HCT116 (cell line): ENCODE measurements at regions not wholly inside any gene's neighbourhood (a gene's known extent, or its start where the extent isn't known, plus 50 kb on each side); places are given as distances from the start of the nearest gene placed in this dataset.
A peak's percentile ranks its signal among the peaks of the same experiment; 100 is the strongest.

Experiments used
- ATAC-seq: fragments of 200-7000 bp; cut with Tn5 transposase; 2 replicates; pipeline ENCODE4 v1.9.1; 2020; ENCODE audit warnings: mild to moderate bottlenecking, moderate library complexity
- BruUV-seq: library from RNA; stranded (reverse); fragments of 400-500 nt; replicated peaks from 2 replicates; lab custom pipeline; 2021; lab: Mats Ljungman, UMichigan
- CTCF ChIA-PET: fragments of 300-600 bp; sonication (Branson Sonifier 250); formaldehyde crosslinking; loops from one replicate; lab custom pipeline; 2021; ENCODE audit warnings: antibody characterized with exemption; lab: Charles Lee
- POLR2A ChIA-PET: fragments of 300-600, 350-600 bp; sonication (Branson Sonifier 250); formaldehyde crosslinking; loops from one replicate; lab custom pipeline; 2021; ENCODE audit warnings: antibody characterized with exemption; lab: Charles Lee
- RAD21 ChIA-PET, 2 experiments: fragments of 300-600 bp; sonication (Branson Sonifier 250); formaldehyde crosslinking; loops; one replicate each; lab custom pipeline; 2023; ENCODE audit warnings: low total read pairs in 2 of 2; ENCODE audit not compliant: uncharacterized antibody in 2 of 2, unreplicated experiment in 2 of 2, low non-redundant PET in 1 of 2; lab: Charles Lee
- DNase-seq: peaks from one replicate; pipeline ENCODE4 v3.0.0-alpha.2; 2010; ENCODE audit warnings: low read depth, low spot score
- H2AFZ ChIP-seq: fragments of 200-600 bp; shearing (Covaris generic), sonication (generic); 2 replicates; pipeline ENCODE4 v1.6.1; 2017; ENCODE audit warnings: low read depth, mixed run types, mixed read lengths, antibody characterized with exemption, low read length; ENCODE audit not compliant: poor library complexity, severe bottlenecking
- H3K27ac ChIP-seq: 2 replicates; pipeline ENCODE4 v1.5.1; 2012; ENCODE audit warnings: low read depth, low read length
- H3K27me3 ChIP-seq: fragments of 200-600 bp; sonication (generic); 2 replicates; pipeline ENCODE4 v1.6.1; 2016; ENCODE audit warnings: mixed run types, low read length, mixed read lengths; ENCODE audit not compliant: insufficient read depth
- H3K36me3 ChIP-seq, 2 experiments: fragments of 200-500 bp in 1 of 2; fragments of 200-600 bp in 1 of 2; sonication (Bioruptor generic) in 1 of 2; sonication (generic) in 1 of 2; 2 replicates each; pipeline versions ENCODE4 v1.5.1 to v1.6.1; 2014 to 2016; ENCODE audit warnings: low read length in 2 of 2, inconsistent platforms in 1 of 2, mixed read lengths in 1 of 2, mixed run types in 1 of 2; ENCODE audit not compliant: insufficient read depth in 2 of 2, control insufficient read depth in 1 of 2
- H3K4me1 ChIP-seq, 2 experiments: fragments of 200-600 bp in 1 of 2; sonication (generic) in 1 of 2; 2 replicates each; pipeline versions ENCODE4 v1.5.1 to v1.6.1; 2012 to 2017; ENCODE audit warnings: low read length in 2 of 2, inconsistent platforms in 1 of 2, mild to moderate bottlenecking in 1 of 2, mixed read lengths in 1 of 2, mixed run types in 1 of 2, moderate library complexity in 1 of 2; ENCODE audit not compliant: insufficient read depth in 2 of 2, control insufficient read depth in 1 of 2
- H3K4me2 ChIP-seq: fragments of 200-600 bp; sonication (generic); 2 replicates; pipeline ENCODE4 v1.6.1; 2017; ENCODE audit warnings: mixed run types, low read length, mixed read lengths
- H3K4me3 ChIP-seq, 2 experiments: fragments of 200-600 bp in 1 of 2; sonication (generic) in 1 of 2; replicated peaks in 1 of 2; 2 replicates each; pipeline ENCODE4 v1.5.1; 2011 to 2016; ENCODE audit warnings: low read length in 2 of 2, control low read depth in 1 of 2, low read depth in 1 of 2, mild to moderate bottlenecking in 1 of 2, mixed read lengths in 1 of 2, mixed run types in 1 of 2
- H3K79me2 ChIP-seq: fragments of 200-600 bp; sonication (generic); 2 replicates; pipeline ENCODE4 v1.6.1; 2017; ENCODE audit warnings: mild to moderate bottlenecking, mixed run types, low read length, moderate library complexity, mixed read lengths; ENCODE audit not compliant: insufficient read depth
- H3K9ac ChIP-seq: fragments of 200-600 bp; sonication (generic); 2 replicates; pipeline ENCODE4 v1.6.1; 2016; ENCODE audit warnings: low read length, mixed read lengths
- H3K9me2 ChIP-seq: fragments of 200-600 bp; sonication (generic), shearing (Covaris generic); 2 replicates; pipeline ENCODE4 v1.6.1; 2017; ENCODE audit warnings: mixed run types, mild to moderate bottlenecking, moderate library complexity; ENCODE audit not compliant: insufficient read depth
- H3K9me3 ChIP-seq, 2 experiments: fragments of 200-500 bp in 1 of 2; fragments of 200-600 bp in 1 of 2; sonication (Bioruptor generic) in 1 of 2; sonication (generic) in 1 of 2; 2 replicates each; pipeline ENCODE4 v1.6.1; 2014 to 2017; ENCODE audit warnings: low read length in 2 of 2, mixed read lengths in 2 of 2, inconsistent platforms in 1 of 2, low read depth in 1 of 2, mild to moderate bottlenecking in 1 of 2, mixed run types in 1 of 2, moderate library complexity in 1 of 2; ENCODE audit not compliant: control insufficient read depth in 1 of 2, insufficient read depth in 1 of 2
- H4K20me1 ChIP-seq: fragments of 200-600 bp; sonication (generic), shearing (Covaris generic); 2 replicates; pipeline ENCODE4 v1.6.1; 2017; ENCODE audit warnings: mixed run types, mild to moderate bottlenecking, moderate library complexity; ENCODE audit not compliant: insufficient read depth
- CEBPB ChIP-seq: IDR thresholded peaks from 2 replicates; pipeline ENCODE4 v1.6.1; 2012; ENCODE audit warnings: low read depth
- CTCF ChIP-seq, 3 experiments: fragments of 200-600 bp in 1 of 3; sonication (generic) in 1 of 3; IDR thresholded peaks in 2 of 3; conservative IDR thresholded peaks in 1 of 3; 2 replicates each; pipeline ENCODE4 v1.5.1; 2012 to 2017; ENCODE audit warnings: low read depth in 2 of 3, low read length in 2 of 3, antibody characterized with exemption in 1 of 3, borderline replicate concordance in 1 of 3, control low read depth in 1 of 3, mild to moderate bottlenecking in 1 of 3, mixed read lengths in 1 of 3, mixed run types in 1 of 3, moderate library complexity in 1 of 3; ENCODE audit not compliant: insufficient read depth in 1 of 3
- JUND ChIP-seq: IDR thresholded peaks from 2 replicates; pipeline ENCODE4 v1.6.1; 2012
- RAD21 ChIP-seq: IDR thresholded peaks from 2 replicates; pipeline ENCODE4 v1.6.1; 2012; ENCODE audit warnings: low read depth, mild to moderate bottlenecking
- SIN3A ChIP-seq: IDR thresholded peaks from 2 replicates; pipeline ENCODE4 v1.6.1; 2012; ENCODE audit warnings: low read depth
- ZBTB33 ChIP-seq: IDR thresholded peaks from 2 replicates; pipeline ENCODE4 v1.6.1; 2011; ENCODE audit warnings: mild to moderate bottlenecking, low read length, moderate library complexity; ENCODE audit not compliant: insufficient replicate concordance; ENCODE audit errors: extremely low read depth
- ZNF274 ChIP-seq: fragments of 200-500 bp; sonication (Bioruptor generic); IDR thresholded peaks from 2 replicates; pipeline ENCODE4 v1.6.1; 2014; ENCODE audit warnings: mild to moderate bottlenecking, low read depth, low read length, inconsistent platforms
- intact Hi-C: fragments of 100-400 bp; cut with micrococcal nuclease; formaldehyde crosslinking; loops from 2 replicates; pipeline ENCODE4 v1.10.0; 2022

- BruUV-seq: no TSS peak
- Histone ChIP-seq H3K9me2 (no peaks in the 10 kb centered on the region), H3K4me2 (no peak overlapping the region), H3K27ac (no peak overlapping the region), H3K36me3 (no peaks in the 10 kb centered on the region), H3K27me3 (no peaks in the 10 kb centered on the region), H2AFZ (no peak overlapping the region), H3K9me3 (no peaks in the 10 kb centered on the region), H3K4me1 (no peaks in the 10 kb centered on the region), H3K9ac (no peak overlapping the region), H3K79me2 (no peaks in the 10 kb centered on the region), H3K4me3 (no peak overlapping the region), H4K20me1 (no peaks in the 10 kb centered on the region)
- DNase-seq (peak; percentile 8), ATAC-seq (peak; percentile 78)
- intact Hi-C loops: loop anchor here (2.0 kb wide), 2 partner anchors 970 to 1382 kb away; no protein-coding TSS in a partner anchor
- ChIA-PET RAD21 (no interaction called here), CTCF (interaction anchor here (0.8 to 2.2 kb wide), 5 partner anchors 9 to 970 kb away, joined by 3 to 12 read pairs (median 3); no protein-coding TSS in a partner anchor), POLR2A (no interaction called here)
- TF ChIP-seq ZNF274 (no peak), SIN3A (no peak), RAD21 (peak; percentile 36), JUND (no peak), CTCF (IDR thresholded peaks at IDR 0.05 in 2 of 3, conservative IDR thresholded peaks at IDR 0.05 in 1 of 3; ENCODE audit: borderline replicate concordance in 1 of 3, insufficient read depth in 1 of 3, low read depth in 2 of 3, low read length in 2 of 3) (peak; percentile 29 to 82 (median 76); a peak in 5 of 6 replicates)
Measured at GRCh38 chr12:97960741-97961608, 498.4 kb downstream of the RMST start.

- intact Hi-C loops: no loop called here
Measured at GRCh38 chr12:97967831-97968230, 505.2 kb downstream of the RMST start.

More at GRCh38 chr12:97967831-97968230, 505.2 kb downstream of the RMST start:
- no peak overlapping the region for H3K4me2 ChIP-seq
- CTCF ChIA-PET: no interaction called here
- no peaks in the 10 kb centered on the region for H3K9me3 ChIP-seq
- no peaks in the 10 kb centered on the region for H3K36me3 ChIP-seq
- H3K27ac ChIP-seq: no peak overlapping the region
- no peak overlapping the region for H2AFZ ChIP-seq
- DNase-seq (no peak), ATAC-seq (no peak)
- peaks cover 14% of the 10 kb centered on the region; the same call in 1 of the 2 replicates for H3K27me3 ChIP-seq
- TF ChIP-seq CEBPB (no peak), ZBTB33 (no peak)
- no peaks in the 10 kb centered on the region for H3K9me2 ChIP-seq
- POLR2A ChIA-PET: no interaction called here
- RAD21 ChIA-PET: no interaction called here
- no peaks in the 10 kb centered on the region for H3K4me1 ChIP-seq
- no peaks in the 10 kb centered on the region for H4K20me1 ChIP-seq
- BruUV-seq: no TSS peak
- no peak overlapping the region for H3K9ac ChIP-seq
- H3K4me3 ChIP-seq: no peak overlapping the region
- H3K79me2 ChIP-seq: no peaks in the 10 kb centered on the region
